ENCODE measurements at regions not wholly inside any gene's neighbourhood (a gene's known extent, or its start where the extent isn't known, plus 50 kb on each side); places are given as distances from the start of the nearest gene placed in this dataset.

DNA sequence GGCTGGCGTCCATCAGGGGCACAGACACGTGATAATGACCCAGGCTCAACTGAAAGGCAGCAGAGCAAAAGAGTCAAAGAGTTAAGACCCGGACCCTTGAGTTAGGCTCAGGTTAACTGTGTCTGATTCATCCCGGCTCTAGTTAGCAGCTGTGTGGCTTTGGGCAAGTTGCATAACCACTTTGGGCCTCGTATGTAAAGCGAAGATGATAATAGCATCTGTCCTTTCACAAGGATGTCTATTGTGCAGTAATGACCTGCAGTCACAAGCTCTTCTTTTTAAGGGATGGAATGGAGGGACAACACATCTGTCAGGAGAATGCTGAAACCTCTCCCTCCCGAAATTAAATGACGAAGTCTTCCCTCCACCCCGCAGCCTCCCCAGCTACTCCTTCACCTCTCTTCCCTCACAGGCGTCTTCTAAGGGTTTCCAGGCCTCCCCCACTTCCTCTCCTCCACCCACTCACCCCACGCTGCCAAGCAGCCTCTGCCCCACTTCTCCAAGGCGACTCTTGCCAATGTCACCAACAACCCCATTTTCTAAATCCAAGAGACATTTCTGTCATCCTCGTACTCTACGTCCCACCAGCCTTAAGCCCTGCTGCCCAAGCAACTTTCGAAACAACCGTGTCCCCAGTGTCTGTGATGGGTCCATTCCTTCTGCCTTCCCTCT is 135.1 kb upstream of the ID2 start:
- H3K9me3 ChIP-seq (ENCODE audit: insufficient read depth, low read depth, low read length): peaks cover 2% of the 10 kb centered on the region
- no peak overlapping the region for H3K4ac ChIP-seq (ENCODE audit: low read depth, low read length)
- DNase-seq: peak; percentile 36 to 42
- no peak overlapping the region for H3K9ac ChIP-seq (ENCODE audit: low read length)
- peaks cover 36% of the 10 kb centered on the region for H3K79me1 ChIP-seq (ENCODE audit: low read length)
- no peak overlapping the region for H2BK5ac ChIP-seq (ENCODE audit: low read depth, low read length, poor library complexity)
- H3K18ac ChIP-seq (ENCODE audit: low read length): peak overlapping the region; percentile 23
- no CpG with 5 or more reads among the region's 16 CpGs for WGBS (ENCODE audit: extremely low coverage, insufficient coverage, insufficient read length)
- no peak overlapping the region for H3K4me2 ChIP-seq (ENCODE audit: low read length)
- peak overlapping the region; percentile 67 for H4K91ac ChIP-seq (ENCODE audit: low read depth, low read length)
- H3K27ac ChIP-seq (ENCODE audit: low read depth, low read length): no peak overlapping the region
- no peak overlapping the region for H3K14ac ChIP-seq (ENCODE audit: low read length)
- H3K27me3 ChIP-seq (ENCODE audit: insufficient read depth, low read length): no peaks in the 10 kb centered on the region
- H2BK12ac ChIP-seq (ENCODE audit: low read length): peak overlapping the region; percentile 70
- no peak overlapping the region for H2AFZ ChIP-seq (ENCODE audit: insufficient read depth, low read length, poor library complexity)
- no peak overlapping the region for H3K4me3 ChIP-seq (ENCODE audit: low read depth, low read length)
- no peak overlapping the region for H3K23ac ChIP-seq (ENCODE audit: low read length)
- H2BK120ac ChIP-seq (ENCODE audit: insufficient read depth, low read length, poor library complexity): peak overlapping the region; percentile 50
- no peak overlapping the region for H4K12ac ChIP-seq (ENCODE audit: low read depth, low read length)
- H3K79me2 ChIP-seq (ENCODE audit: control insufficient read depth, insufficient read depth, low read length, poor library complexity): no peaks in the 10 kb centered on the region
- no peak overlapping the region for H4K8ac ChIP-seq (ENCODE audit: low read depth, low read length)
- H2AK5ac ChIP-seq (ENCODE audit: low read length): peak overlapping the region; percentile 71
- peaks cover 32 to 39% of the 10 kb centered on the region in 2 experiments for H3K4me1 ChIP-seq (ENCODE audit: control insufficient read depth in 1 of 2, insufficient read depth in 2 of 2, low read length in 2 of 2)
- no peaks in the 10 kb centered on the region for H3K36me3 ChIP-seq (ENCODE audit: control insufficient read depth in 1 of 2, insufficient read depth in 2 of 2, low read length in 2 of 2)

DNA sequence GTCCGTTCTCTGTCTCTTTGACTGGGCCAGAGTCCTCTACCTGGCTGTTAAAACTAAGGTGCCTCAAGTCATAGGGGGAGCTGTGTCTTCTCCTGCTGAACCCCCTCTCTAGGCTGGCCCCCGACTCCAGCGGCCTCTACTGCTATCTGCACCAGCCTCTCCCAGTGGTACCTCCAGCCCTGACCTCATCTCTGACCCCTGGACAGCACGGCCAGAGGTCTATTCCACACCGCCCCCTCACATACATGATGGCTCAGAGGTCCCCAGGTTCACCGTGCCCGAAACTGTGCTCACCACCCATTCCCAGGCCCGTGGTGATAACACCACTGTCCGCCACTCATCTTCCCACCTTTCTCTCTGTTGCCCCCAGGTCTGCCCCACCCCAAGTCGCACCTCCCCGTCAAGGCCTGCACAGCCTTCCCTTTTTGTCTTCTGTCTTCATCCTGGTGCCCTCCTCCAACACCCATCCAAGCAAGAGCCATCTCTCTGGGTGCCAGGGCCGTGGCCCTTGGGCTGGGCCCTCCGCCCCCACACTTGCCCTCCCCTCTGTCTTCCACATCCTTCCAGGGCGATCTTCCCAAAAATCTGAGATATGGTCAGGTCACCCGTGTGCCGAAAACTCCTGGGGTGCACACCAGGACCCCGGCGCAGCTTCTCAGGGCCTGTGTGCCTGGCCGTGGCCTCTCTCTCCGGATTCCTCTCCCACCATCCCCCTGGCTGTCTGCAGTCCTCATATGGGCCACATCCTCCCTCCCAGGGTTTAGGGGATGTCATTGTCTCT is 134.4 kb upstream of the ID2 start:
- peaks cover 28 to 36% of the 10 kb centered on the region in 2 experiments for H3K4me1 ChIP-seq (ENCODE audit: control insufficient read depth in 1 of 2, insufficient read depth in 2 of 2, low read length in 2 of 2)
- H3K4ac ChIP-seq (ENCODE audit: low read depth, low read length): peak overlapping the region; percentile 20
- H4K91ac ChIP-seq (ENCODE audit: low read depth, low read length): peak overlapping the region; percentile 67
- H3K9me3 ChIP-seq (ENCODE audit: insufficient read depth, low read depth, low read length): peaks cover 2% of the 10 kb centered on the region
- no peaks in the 10 kb centered on the region for H3K79me2 ChIP-seq (ENCODE audit: control insufficient read depth, insufficient read depth, low read length, poor library complexity)
- no peak overlapping the region for H3K4me2 ChIP-seq (ENCODE audit: low read length)
- DNase-seq: no peak
- no peak overlapping the region for H4K8ac ChIP-seq (ENCODE audit: low read depth, low read length)
- H3K4me3 ChIP-seq (ENCODE audit: low read depth, low read length): no peak overlapping the region
- H3K27me3 ChIP-seq (ENCODE audit: insufficient read depth, low read length): no peaks in the 10 kb centered on the region
- no peak overlapping the region for H3K27ac ChIP-seq (ENCODE audit: low read depth, low read length)
- H2AK5ac ChIP-seq (ENCODE audit: low read length): peak overlapping the region; percentile 71
- peak overlapping the region; percentile 70 for H2BK12ac ChIP-seq (ENCODE audit: low read length)
- no CpG with 5 or more reads among the region's 20 CpGs for WGBS (ENCODE audit: extremely low coverage, insufficient coverage, insufficient read length)
- H3K23ac ChIP-seq (ENCODE audit: low read length): no peak overlapping the region
- no peak overlapping the region for H2AFZ ChIP-seq (ENCODE audit: insufficient read depth, low read length, poor library complexity)
- H4K12ac ChIP-seq (ENCODE audit: low read depth, low read length): no peak overlapping the region
- H2BK5ac ChIP-seq (ENCODE audit: low read depth, low read length, poor library complexity): no peak overlapping the region
- peaks cover 33% of the 10 kb centered on the region for H3K79me1 ChIP-seq (ENCODE audit: low read length)
- H3K14ac ChIP-seq (ENCODE audit: low read length): peak overlapping the region; percentile 62
- H3K36me3 ChIP-seq (ENCODE audit: control insufficient read depth in 1 of 2, insufficient read depth in 2 of 2, low read length in 2 of 2): no peaks in the 10 kb centered on the region
- H3K18ac ChIP-seq (ENCODE audit: low read length): peak overlapping the region; percentile 50
- no peak overlapping the region for H3K9ac ChIP-seq (ENCODE audit: low read length)
- H2BK120ac ChIP-seq (ENCODE audit: insufficient read depth, low read length, poor library complexity): peak overlapping the region; percentile 50

DNA sequence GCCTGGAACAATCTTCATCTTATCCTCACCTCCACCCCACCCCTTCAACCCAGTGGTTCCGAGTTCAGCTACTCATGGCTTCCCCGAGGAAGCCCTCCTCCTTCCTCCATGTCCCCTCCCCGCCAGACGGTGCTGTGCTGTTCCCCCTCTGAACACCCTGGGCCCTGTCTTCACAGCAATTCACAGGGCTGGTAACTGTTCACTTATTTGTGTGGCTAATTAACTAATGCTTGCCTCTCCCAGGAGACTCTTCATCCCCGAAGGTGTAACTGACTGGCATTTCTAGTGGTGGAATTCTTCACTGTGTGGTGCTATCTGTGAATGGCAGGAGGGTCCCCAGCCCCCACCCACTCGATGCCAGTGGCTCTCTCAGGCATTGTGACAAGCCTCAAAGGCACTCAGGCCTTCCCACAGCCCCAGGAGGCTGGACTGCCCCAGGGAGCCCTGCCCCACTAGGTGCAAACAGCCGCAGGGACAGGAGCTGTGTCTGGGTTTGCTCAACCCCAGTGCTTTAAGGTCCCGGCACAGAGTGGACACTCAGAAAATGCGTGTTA is 133.7 kb upstream of the ID2 start:
- Histone ChIP-seq H3K9me3 (ENCODE audit: insufficient read depth, low read depth, low read length) (peaks cover 2% of the 10 kb centered on the region), H3K4me1 (ENCODE audit: control insufficient read depth in 1 of 2, insufficient read depth in 2 of 2, low read length in 2 of 2) (peaks cover 22 to 31% of the 10 kb centered on the region in 2 experiments), H3K27me3 (ENCODE audit: insufficient read depth, low read length) (no peaks in the 10 kb centered on the region), H2BK12ac (ENCODE audit: low read length) (peak overlapping the region; percentile 70), H3K27ac (ENCODE audit: low read depth, low read length) (no peak overlapping the region), H2BK5ac (ENCODE audit: low read depth, low read length, poor library complexity) (no peak overlapping the region), H2AK5ac (ENCODE audit: low read length) (peak overlapping the region; percentile 71), H2BK120ac (ENCODE audit: insufficient read depth, low read length, poor library complexity) (peak overlapping the region; percentile 50), H3K79me2 (ENCODE audit: control insufficient read depth, insufficient read depth, low read length, poor library complexity) (no peaks in the 10 kb centered on the region), H3K23ac (ENCODE audit: low read length) (no peak overlapping the region), H4K8ac (ENCODE audit: low read depth, low read length) (peak overlapping the region; percentile 50), H3K18ac (ENCODE audit: low read length) (peak overlapping the region; percentile 16), H3K14ac (ENCODE audit: low read length) (peak overlapping the region; percentile 62), H4K91ac (ENCODE audit: low read depth, low read length) (peak overlapping the region; percentile 67), H3K79me1 (ENCODE audit: low read length) (peaks cover 26% of the 10 kb centered on the region), H2AFZ (ENCODE audit: insufficient read depth, low read length, poor library complexity) (no peak overlapping the region), H3K4me3 (ENCODE audit: low read depth, low read length) (no peak overlapping the region), H3K4ac (ENCODE audit: low read depth, low read length) (peak overlapping the region; percentile 20), H4K12ac (ENCODE audit: low read depth, low read length) (no peak overlapping the region), H3K9ac (ENCODE audit: low read length) (no peak overlapping the region), H3K4me2 (ENCODE audit: low read length) (no peak overlapping the region), H3K36me3 (ENCODE audit: control insufficient read depth in 1 of 2, insufficient read depth in 2 of 2, low read length in 2 of 2) (no peaks in the 10 kb centered on the region)
- WGBS (ENCODE audit: extremely low coverage, insufficient coverage, insufficient read length): no CpG with 5 or more reads among the region's 9 CpGs
- no peak for DNase-seq

DNA sequence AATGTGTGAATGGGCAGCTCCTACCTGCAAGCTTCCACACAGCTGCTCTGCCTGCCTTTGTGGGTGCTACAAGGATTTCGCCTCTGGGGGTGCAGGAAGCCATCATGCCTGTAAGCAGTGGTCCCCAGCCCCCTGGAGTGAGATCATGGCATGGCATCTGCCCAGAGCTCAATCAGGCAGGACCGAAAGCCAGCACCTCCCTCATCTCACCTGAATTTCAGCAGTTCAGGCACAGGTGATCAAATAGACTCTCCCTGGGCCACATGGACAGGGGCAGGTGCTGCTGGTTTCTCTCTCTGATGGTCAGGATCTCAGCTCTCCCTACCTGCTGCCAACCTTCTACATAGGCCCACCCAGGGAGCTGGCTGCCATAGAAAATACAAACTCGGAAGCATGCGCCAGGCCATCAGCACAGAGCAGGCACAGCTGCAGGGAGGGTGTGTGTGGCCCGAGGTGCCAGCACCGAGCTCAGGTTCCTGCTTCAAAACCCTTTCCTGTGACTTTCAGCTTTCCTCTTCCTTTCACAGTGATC is 133.2 kb upstream of the ID2 start:
- no peak overlapping the region for H2BK120ac ChIP-seq (ENCODE audit: insufficient read depth, low read length, poor library complexity)
- no peak overlapping the region for H3K4me2 ChIP-seq (ENCODE audit: low read length)
- no peak overlapping the region for H3K4ac ChIP-seq (ENCODE audit: low read depth, low read length)
- H3K4me3 ChIP-seq (ENCODE audit: low read depth, low read length): no peak overlapping the region
- peaks cover 2% of the 10 kb centered on the region for H3K9me3 ChIP-seq (ENCODE audit: insufficient read depth, low read depth, low read length)
- H3K27me3 ChIP-seq (ENCODE audit: insufficient read depth, low read length): no peaks in the 10 kb centered on the region
- no peaks in the 10 kb centered on the region for H3K79me2 ChIP-seq (ENCODE audit: control insufficient read depth, insufficient read depth, low read length, poor library complexity)
- H2AFZ ChIP-seq (ENCODE audit: insufficient read depth, low read length, poor library complexity): no peak overlapping the region
- no CpG with 5 or more reads among the region's 6 CpGs for WGBS (ENCODE audit: extremely low coverage, insufficient coverage, insufficient read length)
- H3K14ac ChIP-seq (ENCODE audit: low read length): peak overlapping the region; percentile 50
- peaks cover 22 to 30% of the 10 kb centered on the region in 2 experiments for H3K4me1 ChIP-seq (ENCODE audit: control insufficient read depth in 1 of 2, insufficient read depth in 2 of 2, low read length in 2 of 2)
- peak overlapping the region; percentile 3 for H4K8ac ChIP-seq (ENCODE audit: low read depth, low read length)
- no peak for DNase-seq
- peak overlapping the region; percentile 3 for H2BK5ac ChIP-seq (ENCODE audit: low read depth, low read length, poor library complexity)
- H3K9ac ChIP-seq (ENCODE audit: low read length): no peak overlapping the region
- H2BK12ac ChIP-seq (ENCODE audit: low read length): peak overlapping the region; percentile 13
- H3K18ac ChIP-seq (ENCODE audit: low read length): peak overlapping the region; percentile 25
- H4K12ac ChIP-seq (ENCODE audit: low read depth, low read length): no peak overlapping the region
- peaks cover 26% of the 10 kb centered on the region for H3K79me1 ChIP-seq (ENCODE audit: low read length)
- H4K91ac ChIP-seq (ENCODE audit: low read depth, low read length): peak overlapping the region; percentile 53
- H3K27ac ChIP-seq (ENCODE audit: low read depth, low read length): no peak overlapping the region
- peak overlapping the region; percentile 34 for H2AK5ac ChIP-seq (ENCODE audit: low read length)
- no peak overlapping the region for H3K23ac ChIP-seq (ENCODE audit: low read length)
- H3K36me3 ChIP-seq (ENCODE audit: control insufficient read depth in 1 of 2, insufficient read depth in 2 of 2, low read length in 2 of 2): no peaks in the 10 kb centered on the region

Measured in trophoblast cell (in vitro differentiated cells and primary cell).